UCSD-AML1 (cell line): ENCODE measurements at regions not wholly inside any gene's neighbourhood (a gene's known extent, or its start where the extent isn't known, plus 50 kb on each side); places are given as distances from the start of the nearest gene placed in this dataset.

ENCODE experiments used
- DNase-seq: peaks from one replicate; lab custom pipeline; 2025; ENCODE audit not compliant: unreplicated experiment; lab: John Stamatoyannopoulos, UW

GRCh38 chr10:8463853-8464252, 409.4 kb downstream of the GATA3 start:
- DNase-seq = no peak

GRCh38 chr10:8468477-8468876, 414.0 kb downstream of the GATA3 start:
- no peak for DNase-seq

GRCh38 chr10:8473205-8473604, 418.7 kb downstream of the GATA3 start:
- DNase-seq = no peak

GRCh38 chr10:8477300-8477699, 422.8 kb downstream of the GATA3 start:
- no peak for DNase-seq

- DNase-seq = no peak
These were observed 427.4 kb downstream of the GATA3 start for GRCh38 chr10:8481718-8482504.

- no peak for DNase-seq
These were observed 430.5 kb downstream of the GATA3 start for GRCh38 chr10:8485032-8485431.

GRCh38 chr10:8487346-8487745, 432.9 kb downstream of the GATA3 start:
- no peak for DNase-seq

GRCh38 chr10:8489232-8489631, 434.7 kb downstream of the GATA3 start:
- no peak for DNase-seq

GRCh38 chr10:8489823-8490222, 435.3 kb downstream of the GATA3 start:
- DNase-seq = no peak

- no peak for DNase-seq
These were observed 443.8 kb downstream of the GATA3 start for GRCh38 chr10:8498290-8498689.

GRCh38 chr10:8498881-8499280, 444.4 kb downstream of the GATA3 start:
- no peak for DNase-seq

- no peak for DNase-seq
These were observed 444.8 kb downstream of the GATA3 start for GRCh38 chr10:8499312-8499711.

- DNase-seq = no peak
These were observed 445.4 kb downstream of the GATA3 start for GRCh38 chr10:8499752-8500390.

GRCh38 chr10:8502573-8502972, 448.1 kb downstream of the GATA3 start:
- DNase-seq = no peak

GRCh38 chr10:8504499-8504898, 450.0 kb downstream of the GATA3 start:
- no peak for DNase-seq

GRCh38 chr10:8507156-8507555, 452.7 kb downstream of the GATA3 start:
- DNase-seq = no peak

GRCh38 chr10:8508882-8509281, 454.4 kb downstream of the GATA3 start:
- DNase-seq = no peak

- no peak for DNase-seq
These were observed 456.0 kb downstream of the GATA3 start for GRCh38 chr10:8510471-8510870.

GRCh38 chr10:8511026-8511425, 456.5 kb downstream of the GATA3 start:
- no peak for DNase-seq

GRCh38 chr10:8513155-8514147, 459.0 kb downstream of the GATA3 start:
- no peak for DNase-seq

- DNase-seq = no peak
These were observed 465.9 kb downstream of the GATA3 start for GRCh38 chr10:8520382-8520781.
